Myocyte (in vitro differentiated cells): ENCODE measurements at regions not wholly inside any gene's neighbourhood (a gene's known extent, or its start where the extent isn't known, plus 50 kb on each side); places are given as distances from the start of the nearest gene placed in this dataset.

ENCODE experiments used
- DNase-seq: peaks from one replicate; pipeline ENCODE4 v3.0.0-alpha.2; 2012; ENCODE audit warnings: low read depth

DNA sequence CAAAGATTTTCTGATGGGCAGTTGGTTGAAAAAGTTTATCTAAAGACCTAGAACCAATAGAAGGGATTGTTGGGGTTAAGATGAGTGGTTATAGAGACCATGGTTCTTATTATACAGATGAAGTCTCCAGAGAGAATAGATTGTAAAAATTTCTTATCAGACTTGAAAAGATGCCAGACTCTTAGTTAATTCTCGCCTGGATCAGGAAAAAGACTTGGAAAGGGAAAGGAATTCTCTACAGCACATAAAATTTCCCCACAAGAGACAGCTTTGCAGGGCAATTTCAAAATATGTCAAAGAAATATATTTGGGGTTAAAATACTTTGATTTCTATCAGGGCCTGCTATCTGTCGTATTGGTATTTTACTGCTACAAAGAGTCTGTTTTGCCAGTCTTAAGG lies 582.6 kb downstream of the UTRN start:
- DNase-seq, result no peak

DNA sequence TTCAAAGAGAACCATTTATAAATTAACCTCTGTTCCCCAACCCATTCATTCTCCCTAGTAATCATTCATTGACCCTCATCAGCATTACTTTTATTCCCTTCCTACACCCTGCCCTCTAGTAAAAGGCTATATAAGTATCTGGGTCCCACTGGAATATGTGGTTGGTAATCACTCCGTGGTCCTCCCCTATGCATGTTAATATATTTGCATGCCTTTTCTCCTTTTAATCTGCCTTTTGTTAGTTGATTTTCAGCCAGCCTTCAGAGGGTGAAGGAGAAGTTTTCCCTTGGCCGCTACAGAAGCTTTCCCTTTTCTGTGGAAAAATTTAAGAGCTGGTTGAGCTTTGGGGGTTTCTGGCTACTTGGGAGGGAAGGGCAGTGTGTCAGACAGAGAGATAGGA lies 585.6 kb downstream of the UTRN start:
- no peak for DNase-seq

DNA sequence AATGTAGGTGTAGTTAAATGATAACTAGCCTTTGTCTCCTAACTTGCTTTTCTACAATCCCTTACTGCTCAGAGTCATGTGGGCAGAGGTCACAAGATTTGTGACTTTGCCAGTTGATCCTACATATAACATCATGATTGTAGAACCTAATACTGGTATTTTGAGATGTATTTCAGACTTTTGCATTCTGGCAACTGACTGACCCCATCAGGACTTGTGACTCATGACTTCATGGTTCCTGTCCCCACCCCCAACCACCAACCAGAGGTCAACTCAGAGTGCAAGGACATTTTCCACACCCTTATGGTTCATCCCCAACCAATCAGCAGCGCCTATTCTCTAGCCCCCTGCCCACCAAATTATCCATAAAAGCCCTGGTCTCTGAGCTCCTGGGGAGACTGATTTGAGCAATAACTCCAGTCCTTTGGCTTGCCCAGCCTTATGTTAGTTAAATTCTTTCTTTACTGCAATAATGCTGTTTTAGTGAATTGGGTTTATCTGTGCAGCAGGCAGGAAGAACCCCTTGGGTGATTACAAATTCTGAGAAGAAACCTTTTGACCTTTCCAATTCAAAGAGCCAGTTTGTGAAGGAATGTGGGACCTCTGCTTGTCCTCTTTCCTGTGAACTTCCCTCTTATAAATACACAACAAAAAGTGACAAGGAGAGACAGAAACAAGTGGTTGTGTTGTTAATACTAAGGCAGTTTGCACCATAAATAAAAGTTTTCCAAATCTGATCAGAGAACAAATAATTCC lies 588.7 kb downstream of the UTRN start:
- no peak for DNase-seq

DNA sequence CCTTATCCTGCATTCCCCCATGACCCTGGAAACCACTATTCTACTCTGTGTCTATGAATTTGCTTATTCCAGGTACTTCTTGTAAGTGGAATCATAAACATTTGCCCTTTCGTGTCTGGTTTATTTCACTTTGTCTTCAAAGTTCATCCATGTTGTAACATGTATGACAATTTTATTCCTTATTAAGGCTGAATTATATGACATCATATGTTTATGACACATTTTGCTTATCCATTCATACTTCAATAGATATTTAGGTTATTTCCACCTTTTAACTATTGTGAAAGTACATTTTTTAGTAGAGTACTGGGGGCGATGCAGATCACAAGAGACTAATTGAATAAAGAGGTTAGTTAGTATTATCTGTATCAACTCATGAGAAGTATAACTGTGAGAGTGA lies 591.6 kb downstream of the UTRN start:
- no peak for DNase-seq

DNA sequence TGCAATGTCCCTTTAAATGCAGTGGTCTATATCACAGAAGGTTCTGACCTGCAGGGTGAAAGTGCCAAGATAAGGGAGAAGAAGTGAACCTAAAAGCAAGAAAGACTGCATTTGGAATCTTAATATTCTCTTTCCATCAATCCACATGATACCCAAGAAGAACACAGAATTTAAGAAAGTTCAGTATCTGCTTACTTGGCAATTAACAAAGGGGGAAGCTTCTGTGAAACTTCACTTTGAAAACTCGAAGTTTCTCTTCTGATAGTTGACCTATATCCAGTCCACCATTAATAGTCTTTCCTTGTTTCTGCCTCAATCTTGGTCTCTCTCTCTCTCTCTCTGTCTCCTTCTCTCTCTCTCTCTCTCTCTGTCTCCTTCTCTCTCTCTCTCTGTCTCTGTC lies 592.0 kb downstream of the UTRN start:
- DNase-seq, result no peak

DNA sequence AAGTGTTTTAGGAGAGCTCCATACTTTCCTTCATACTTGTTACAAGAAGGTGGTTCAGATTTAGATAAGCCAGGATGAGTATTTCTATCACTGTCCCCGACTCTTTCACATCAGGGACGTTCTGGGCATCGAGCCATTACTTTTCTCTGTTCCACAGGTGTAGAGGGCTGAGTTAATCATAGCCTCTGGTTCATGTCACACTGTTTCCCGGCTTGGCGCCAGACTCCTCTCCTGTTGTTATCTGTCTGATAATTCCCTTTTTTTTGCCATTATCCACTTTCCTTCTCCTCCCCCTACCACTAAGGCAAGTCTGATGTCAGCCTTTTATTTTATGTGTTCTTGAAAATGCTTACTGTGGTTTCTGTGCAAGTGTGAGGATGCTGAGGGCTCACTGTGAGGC lies 593.4 kb downstream of the UTRN start:
- no peak for DNase-seq

DNA sequence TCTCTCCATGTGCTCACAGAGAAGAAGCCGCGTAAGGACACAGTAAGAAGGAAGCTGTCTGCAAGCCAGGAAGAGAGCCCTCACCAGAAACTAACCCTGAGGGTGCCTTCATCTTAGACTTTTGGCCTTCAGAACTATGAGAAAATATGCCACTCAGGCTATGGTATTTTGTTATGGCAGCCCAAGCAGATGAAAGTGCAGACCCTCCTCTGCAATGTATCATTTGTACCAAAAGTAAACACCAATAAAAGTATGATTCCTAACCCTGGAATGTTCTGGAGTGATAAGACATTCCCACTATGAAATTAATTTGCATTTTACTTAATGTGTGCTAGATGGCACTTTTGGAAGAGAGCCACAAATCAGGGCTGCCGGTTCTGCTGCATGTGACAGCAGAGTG lies 594.3 kb downstream of the UTRN start:
- no peak for DNase-seq

DNA sequence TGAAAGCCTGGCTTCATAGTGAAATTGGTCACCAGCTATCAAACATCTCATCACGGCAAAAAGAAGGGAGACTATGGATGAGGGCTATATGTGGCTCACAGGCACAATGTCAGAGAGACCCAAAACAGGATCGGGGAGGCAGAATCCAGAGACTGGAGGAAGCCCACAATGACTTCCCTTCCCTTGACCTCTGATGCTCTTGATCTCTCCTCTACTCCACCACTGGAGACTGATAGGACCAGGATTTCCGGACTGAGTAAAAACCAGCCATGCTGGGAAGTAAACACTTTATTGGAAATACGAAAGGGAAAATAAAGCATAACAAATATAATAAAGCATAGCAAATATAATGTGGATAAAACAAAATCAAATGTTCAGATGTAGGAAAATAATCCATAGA lies 597.3 kb downstream of the UTRN start:
- DNase-seq, result no peak

DNA sequence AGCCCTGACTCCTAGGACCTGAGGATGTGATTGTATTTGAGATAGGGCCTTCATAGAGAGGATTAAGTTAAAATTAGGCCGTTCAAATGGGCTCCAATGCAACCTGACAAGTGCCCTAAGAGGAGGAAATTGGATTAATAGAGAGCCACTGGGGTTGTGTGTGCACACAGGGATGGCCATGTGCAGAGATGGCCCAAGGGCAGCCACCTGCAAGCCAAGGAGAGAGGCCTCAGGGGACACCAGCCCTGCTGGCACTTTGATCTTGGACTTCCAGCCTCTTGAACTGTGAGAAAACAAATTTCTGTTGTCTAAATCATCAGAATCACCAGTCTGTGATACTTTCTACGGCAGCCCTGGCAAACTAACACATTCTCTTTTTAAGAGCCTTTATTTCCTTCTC lies 598.8 kb downstream of the UTRN start:
- DNase-seq, result no peak

DNA sequence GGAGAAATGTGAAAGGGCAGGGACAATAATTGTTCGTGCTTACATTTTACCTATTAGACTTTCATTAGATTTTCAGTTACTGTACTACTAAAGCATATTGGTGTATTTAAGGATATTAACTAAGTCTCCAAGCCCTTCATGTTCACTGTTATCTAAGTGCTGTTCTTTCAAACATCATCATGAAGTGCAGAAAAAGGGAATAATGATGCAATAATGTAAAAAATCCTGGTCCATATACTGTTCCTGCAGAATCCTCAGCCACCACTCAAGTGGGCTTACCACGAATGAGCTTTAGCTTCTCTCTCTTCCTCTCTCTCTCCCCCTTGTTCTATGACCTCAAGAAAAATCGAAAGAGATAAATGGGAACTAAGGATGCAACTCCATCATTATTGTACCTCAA lies 600.7 kb downstream of the UTRN start:
- DNase-seq, result no peak

DNA sequence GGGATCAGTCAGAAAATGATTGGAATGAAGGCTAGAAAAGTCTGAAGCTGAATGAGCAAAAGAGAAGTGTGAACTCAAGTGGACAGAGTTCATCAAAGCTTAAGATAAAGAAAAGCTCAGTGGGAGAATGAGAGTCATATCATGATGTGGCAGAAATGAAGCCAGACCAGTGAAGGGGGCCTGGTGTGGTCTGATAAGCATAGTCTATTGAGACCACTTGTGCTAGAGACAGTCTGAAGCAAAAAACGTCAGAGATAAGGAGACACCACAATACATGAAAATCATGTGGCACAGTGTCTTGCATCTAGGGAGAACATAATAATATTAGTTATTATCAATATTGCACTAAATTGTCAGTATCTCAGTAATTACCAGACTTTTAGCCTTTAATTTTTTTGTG lies 601.5 kb downstream of the UTRN start:
- no peak for DNase-seq

DNA sequence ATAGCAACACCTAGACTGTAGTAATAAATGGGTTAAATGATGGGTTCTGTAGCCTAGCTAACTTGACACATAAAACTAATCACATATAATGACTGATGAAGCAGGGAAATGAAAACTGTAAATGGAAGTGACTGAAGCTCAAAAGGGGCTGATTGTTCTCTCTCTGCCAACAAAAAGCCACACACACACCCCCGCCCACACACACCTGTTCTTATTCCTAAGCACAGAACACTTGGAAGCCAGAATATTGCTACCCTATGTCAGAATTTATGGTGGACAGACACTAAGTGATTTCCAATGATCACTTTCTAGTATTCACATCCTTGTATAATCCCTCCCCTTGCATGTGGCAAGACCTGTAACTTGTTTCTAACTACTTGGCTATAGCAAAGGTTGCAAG lies 603.5 kb downstream of the UTRN start:
- DNase-seq, result no peak

DNA sequence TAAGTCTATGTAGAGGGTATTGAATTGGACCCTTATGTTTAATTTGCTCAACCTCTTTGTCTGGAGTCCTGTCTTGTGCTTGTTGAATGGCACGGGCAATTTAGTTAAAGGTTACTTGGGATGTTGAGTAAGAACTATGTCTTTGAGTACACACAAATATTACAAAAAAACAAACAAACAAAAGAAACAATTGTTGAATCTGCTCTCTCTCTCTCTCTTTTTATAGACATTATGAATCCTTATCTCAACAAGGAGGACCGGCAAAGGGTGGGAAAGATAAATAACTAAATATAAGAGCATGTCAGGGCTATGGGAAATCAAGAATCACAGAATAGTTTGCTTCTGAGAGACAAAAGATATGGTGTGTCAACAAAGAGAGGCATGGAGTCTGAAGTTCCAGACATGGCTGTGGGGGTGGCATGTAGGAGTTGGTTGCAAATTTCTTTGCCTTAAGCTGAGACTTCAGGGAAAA lies 608.6 kb downstream of the UTRN start:
- DNase-seq, result no peak

DNA sequence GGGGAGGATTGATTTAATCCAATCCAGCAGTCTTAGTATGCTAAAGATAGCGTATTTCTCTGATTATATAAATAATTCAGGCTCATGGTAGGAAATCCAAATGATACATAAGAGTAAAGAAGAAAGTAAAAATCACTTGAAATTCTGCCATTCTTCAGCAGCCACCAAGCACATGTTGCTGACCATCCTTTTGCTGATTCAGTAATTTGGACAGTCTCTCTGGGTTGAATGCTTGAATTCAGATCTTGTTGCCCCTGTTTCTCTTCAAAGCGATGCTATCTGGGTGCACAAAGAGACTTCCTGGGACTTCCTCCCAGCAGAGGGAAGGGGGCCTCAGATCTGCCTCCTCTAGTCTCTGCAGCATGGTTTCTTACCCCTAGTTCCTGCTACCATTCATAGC lies 609.1 kb downstream of the UTRN start:
- DNase-seq, result no peak

DNA sequence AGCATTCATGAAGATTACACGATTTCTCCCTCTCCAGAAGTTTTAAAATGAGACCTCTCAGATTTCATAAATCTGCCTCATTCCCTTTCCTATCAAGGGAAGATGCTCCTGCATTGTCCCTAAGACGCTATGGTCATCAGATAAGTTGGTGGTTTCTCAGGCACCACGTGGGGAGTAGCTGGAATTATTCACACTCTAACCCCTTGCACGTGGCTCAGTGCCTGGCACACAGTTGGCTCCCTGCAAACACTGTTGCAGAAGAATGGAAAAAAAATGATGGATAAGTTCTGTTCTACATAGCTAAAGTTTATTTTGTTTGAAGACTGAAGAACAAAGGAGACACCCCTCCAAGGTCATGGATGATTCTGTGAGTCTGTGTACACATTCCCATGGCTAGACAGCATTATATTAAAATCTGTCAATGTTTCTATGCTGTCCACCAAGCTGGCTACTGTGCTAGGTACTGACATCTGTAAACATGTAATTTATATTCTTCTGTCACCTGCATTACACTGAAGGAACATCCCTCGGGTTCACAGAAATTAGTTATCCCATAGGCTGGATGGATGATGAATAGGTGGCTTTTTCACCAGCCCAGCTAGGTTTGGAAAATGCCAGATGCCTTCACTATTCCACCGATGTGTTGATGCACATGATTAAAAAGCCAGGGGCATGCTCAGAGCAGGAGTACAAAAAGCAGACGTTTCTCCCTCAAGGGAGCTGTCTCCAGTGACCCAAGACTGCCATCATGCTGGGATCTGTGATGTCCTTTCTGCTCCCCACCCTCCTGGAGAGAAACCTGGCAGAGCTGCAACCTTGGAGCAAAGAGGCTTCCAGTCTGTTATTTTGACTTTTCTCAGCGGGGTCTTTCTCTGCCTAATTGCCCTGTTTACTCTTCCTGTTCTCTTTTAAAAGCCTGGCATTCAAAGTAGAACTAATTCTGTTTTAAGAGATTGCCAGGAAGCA lies 610.5 kb downstream of the UTRN start:
- no peak for DNase-seq

DNA sequence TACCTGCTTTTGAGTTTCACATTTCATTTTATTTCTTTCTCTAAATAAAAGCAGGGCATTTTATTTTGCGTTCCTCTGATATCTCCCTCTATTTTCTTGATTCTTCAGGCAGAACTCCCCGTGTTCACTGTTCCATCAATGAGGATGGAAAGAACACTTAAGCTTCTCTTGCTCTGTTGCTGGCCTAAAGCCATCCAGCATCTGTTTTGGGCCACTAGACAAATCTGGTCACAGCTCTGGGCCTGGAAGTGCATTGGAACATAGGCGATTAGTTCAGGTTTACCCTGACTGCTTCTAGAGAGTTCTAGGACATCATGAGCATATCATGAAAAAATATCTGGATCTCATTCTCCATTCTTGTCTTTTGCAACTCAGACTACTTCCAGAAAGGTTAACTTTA lies 611.2 kb downstream of the UTRN start:
- DNase-seq, result no peak

DNA sequence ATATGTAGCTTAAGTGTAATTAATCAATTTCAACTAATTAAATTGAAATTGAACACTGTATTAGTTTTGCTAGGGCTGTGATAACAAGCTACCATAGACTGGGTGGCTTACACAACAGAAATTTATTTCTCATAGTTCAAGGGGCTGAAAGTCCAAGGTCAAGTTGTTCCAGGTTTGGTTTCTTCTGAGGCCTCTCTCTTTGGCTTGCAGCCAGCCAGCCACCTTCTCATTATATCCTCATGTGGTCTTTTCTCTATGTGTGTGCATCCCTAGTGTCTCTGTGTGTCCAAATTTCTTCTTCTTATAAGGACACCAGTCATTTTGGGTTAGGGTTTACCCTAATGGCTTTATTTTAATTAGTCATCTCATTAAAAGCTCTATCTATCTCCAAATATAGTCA lies 611.7 kb downstream of the UTRN start:
- DNase-seq, result no peak

DNA sequence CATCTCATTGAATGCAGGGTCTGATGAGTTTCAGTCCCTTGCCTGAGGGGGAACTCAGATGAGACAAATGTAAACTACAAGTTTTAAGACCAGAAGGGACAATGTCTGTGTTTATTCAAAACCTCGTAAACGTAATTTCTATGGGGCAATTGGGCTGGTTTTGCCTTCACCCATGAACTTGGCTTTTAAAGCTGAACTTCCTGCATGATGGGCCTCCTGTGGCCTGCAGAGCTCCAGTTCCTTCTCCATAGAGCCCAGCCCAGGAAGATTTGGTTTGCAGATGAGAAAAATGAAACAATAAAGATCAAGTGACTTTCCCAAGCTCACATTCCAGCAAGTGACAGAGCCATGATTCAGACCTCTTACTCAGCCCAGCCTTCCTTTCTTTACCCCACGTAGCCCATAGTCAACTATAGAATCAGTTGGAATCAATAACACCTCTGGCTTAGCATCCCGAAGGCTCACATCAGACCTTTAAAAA lies 612.3 kb downstream of the UTRN start:
- peak; percentile 66 for DNase-seq

DNA sequence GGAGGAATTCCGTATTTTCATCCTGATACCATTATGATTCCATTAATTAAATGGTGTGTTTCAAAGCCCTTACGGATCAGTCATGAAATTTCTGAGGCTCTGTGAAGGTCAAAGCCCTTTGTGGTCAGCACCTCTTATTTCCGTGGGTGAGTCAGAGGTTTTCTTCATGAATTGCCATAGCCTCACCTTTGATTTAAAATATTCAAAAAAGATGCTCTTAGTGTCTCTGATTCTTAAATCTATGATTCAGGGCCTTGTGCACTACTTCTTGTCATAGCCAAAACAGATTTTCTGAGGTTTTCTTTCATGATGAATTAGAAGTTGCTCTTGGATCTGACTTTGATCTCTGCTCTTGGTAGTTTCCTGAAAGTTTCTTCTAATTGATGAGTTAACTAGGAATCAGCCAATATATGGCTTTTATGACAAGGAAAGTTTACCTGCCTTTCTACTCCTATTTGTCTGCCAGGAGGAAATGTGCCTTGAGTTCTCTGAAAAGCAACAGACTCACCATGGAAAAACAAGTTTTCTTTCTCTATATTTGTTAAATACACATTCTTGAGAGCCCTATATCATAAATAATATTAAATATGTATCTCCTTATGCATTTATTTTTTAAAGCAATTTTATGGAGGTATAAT lies 613.0 kb downstream of the UTRN start:
- DNase-seq, result peak; percentile 37

DNA sequence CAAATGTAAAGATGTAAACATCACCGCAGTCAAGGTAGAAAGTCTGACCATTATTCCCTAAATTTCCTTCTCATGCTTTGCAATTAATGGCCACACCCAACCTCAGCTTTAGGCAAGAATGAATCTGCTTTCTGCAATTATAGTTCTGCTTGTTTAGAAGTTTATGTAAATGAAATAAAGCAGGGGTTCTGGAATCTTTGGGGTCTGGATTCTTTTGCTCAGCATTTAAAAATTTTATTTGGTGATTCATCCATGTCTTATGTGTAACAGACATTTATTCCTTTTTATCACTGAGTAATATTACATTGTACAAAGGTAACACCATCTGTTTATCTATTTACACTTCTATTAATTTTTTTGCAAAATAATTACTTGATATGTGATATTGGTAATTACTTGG lies 613.6 kb downstream of the UTRN start:
- DNase-seq, result no peak

DNA sequence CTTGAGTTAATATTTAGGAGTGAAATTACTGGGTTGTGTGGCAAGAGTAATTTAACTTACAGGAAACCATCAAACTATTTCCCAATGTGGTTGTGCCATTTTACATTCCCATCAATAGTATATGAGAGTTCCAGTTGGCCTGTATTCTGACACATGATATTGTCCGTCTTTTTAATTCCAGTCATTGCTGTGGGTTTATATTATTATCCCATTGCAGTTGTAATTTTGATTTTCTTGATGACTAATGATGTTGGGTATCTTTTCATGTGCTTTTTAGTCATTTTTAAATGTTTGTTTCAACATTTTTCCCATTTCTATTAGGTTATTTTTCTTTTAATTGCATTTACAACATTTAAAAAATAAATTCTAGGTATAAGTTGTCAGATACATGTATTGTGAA lies 614.0 kb downstream of the UTRN start:
- DNase-seq, result peak; percentile 69

DNA sequence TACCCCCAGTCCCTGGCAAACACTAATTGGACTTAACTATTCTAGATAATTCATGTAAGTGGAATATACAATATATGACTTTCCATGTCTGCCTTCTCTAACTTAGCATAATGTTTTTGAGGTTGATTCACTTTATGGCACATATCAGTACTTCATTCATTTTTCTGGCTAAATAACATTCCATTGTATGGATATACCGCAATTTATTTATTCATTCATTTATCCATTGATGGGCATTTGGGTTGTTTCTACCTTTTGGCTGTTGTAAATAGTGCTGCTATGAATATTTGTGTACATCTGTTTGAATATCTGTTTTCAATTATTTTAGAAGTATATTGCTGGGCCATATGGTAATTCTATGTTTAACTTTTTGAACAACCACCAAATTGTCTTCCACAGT lies 616.3 kb downstream of the UTRN start:
- no peak for DNase-seq
